ENCODE measurements at regions not wholly inside any gene's neighbourhood (a gene's known extent, or its start where the extent isn't known, plus 50 kb on each side); places are given as distances from the start of the nearest gene placed in this dataset.

DNA sequence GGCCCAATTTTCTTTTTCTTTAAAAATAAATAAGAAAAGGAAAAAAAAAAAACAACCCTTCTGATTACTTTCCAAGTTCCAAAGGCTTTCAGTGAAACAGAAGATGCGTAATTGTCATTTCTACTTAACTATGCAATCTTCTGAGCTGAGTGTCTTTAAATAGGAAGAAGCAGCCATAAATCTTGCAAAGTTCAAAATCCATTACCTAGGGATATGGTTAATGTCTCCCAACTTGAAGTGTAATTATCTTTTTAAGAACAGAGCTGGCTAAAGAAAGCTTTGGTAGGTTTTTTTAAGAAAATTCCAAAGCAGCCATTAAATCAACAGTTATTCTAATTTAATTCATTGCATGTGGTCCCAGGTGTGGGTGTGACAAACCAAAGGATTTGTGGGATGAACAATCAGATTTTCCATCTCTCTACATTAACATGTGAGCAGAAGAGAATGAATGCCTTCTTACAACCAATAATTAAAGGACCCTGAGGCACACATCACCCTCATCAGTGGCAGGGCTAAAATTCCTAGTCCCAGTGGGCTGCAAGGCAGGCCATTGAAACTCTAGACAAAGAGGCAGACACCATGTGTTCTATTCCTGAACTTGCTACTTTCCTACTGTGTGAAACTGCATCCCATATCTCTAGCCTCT, 419.2 kb downstream of the REEP3 start:
- H2AFZ ChIP-seq (ENCODE audit: low read depth, low read length) = no peak overlapping the region

DNA sequence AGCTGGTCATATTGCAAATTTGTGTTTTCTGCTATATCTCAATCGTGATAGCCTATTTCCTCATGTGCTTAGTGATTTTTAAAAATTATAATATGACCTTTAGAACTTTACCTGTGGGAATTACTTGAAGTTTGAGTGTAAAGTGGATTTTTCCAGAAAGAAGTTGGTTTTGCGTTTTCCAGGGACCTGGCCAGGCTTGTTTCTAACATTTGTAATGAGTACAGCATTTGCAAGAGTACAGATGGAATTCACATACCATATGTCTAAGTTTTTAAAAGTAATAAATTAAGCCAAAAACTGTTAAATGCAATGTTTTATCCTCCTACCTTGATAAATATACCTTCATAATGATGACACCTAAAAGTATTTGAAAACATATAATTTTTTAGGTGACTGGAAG, 443.2 kb downstream of the REEP3 start:
- Histone ChIP-seq H3K4ac (ENCODE audit: low read depth in 1 of 2, low read length in 2 of 2) (no peak overlapping the region), H2AK5ac (ENCODE audit: low read length, severe bottlenecking) (no peak overlapping the region), H3K23ac (ENCODE audit: low read length in 2 of 2) (no peak overlapping the region), H4K91ac (ENCODE audit: low read length) (no peak overlapping the region), H3K9ac (ENCODE audit: low read length) (no peak overlapping the region), H2BK5ac (ENCODE audit: low read depth, low read length, poor library complexity, severe bottlenecking) (no peak overlapping the region), H3K4me2 (ENCODE audit: low read length, poor library complexity, severe bottlenecking) (no peak overlapping the region), H2AFZ (ENCODE audit: low read depth, low read length) (no peak overlapping the region), H3K14ac (ENCODE audit: low read length in 2 of 2) (no peak overlapping the region), H4K8ac (ENCODE audit: low read length) (no peak overlapping the region), H3K27me3 (ENCODE audit: control insufficient read depth in 1 of 2, insufficient read depth in 1 of 2, low read length in 2 of 2) (no peaks in the 10 kb centered on the region), H3K79me1 (replicated peaks; ENCODE audit: low read length, poor library complexity, severe bottlenecking) (no peaks in the 10 kb centered on the region), H3K18ac (ENCODE audit: low read depth in 1 of 2, low read length in 2 of 2) (no peak overlapping the region), H3K9me3 (ENCODE audit: control insufficient read depth, low read length) (peaks cover 4% of the 10 kb centered on the region), H3K4me3 (ENCODE audit: insufficient read depth in 1 of 2, low read depth in 1 of 2, low read length in 2 of 2) (no peak overlapping the region), H2BK120ac (ENCODE audit: low read depth, low read length) (no peak overlapping the region), H3K27ac (ENCODE audit: low read length, poor library complexity, severe bottlenecking) (no peak overlapping the region), H3K4me1 (ENCODE audit: control insufficient read depth, insufficient read depth, low read depth, low read length) (no peaks in the 10 kb centered on the region), H3K36me3 (ENCODE audit: control insufficient read depth in 1 of 2, insufficient read depth in 2 of 2, low read depth in 1 of 2, low read length in 2 of 2) (no peaks in the 10 kb centered on the region), H2BK12ac (ENCODE audit: low read length in 2 of 2) (no peak overlapping the region), H2BK15ac (ENCODE audit: low read depth, poor library complexity, severe bottlenecking) (no peak overlapping the region)
- DNase-seq = no peak
- WGBS = 100% methylated on average over 1 of the region's 2 CpGs

More for the DNA sequence above, 419.2 kb downstream of the REEP3 start:
- Histone ChIP-seq H3K14ac (ENCODE audit: low read length in 2 of 2) (no peak overlapping the region), H2BK15ac (ENCODE audit: low read depth, poor library complexity, severe bottlenecking) (no peak overlapping the region), H3K79me1 (replicated peaks; ENCODE audit: low read length, poor library complexity, severe bottlenecking) (no peaks in the 10 kb centered on the region), H2BK5ac (ENCODE audit: low read depth, low read length, poor library complexity, severe bottlenecking) (no peak overlapping the region), H2BK120ac (ENCODE audit: low read depth, low read length) (no peak overlapping the region), H2AK5ac (ENCODE audit: low read length, severe bottlenecking) (no peak overlapping the region), H3K27ac (ENCODE audit: low read length, poor library complexity, severe bottlenecking) (no peak overlapping the region), H2BK12ac (ENCODE audit: low read length in 2 of 2) (no peak overlapping the region), H3K4me2 (ENCODE audit: low read length, poor library complexity, severe bottlenecking) (no peak overlapping the region), H3K27me3 (ENCODE audit: control insufficient read depth in 1 of 2, insufficient read depth in 1 of 2, low read length in 2 of 2) (peaks cover 2 to 11% of the 10 kb centered on the region in 2 experiments), H3K23ac (ENCODE audit: low read length in 2 of 2) (no peak overlapping the region), H3K9me3 (ENCODE audit: control insufficient read depth, low read length) (no peaks in the 10 kb centered on the region), H4K91ac (ENCODE audit: low read length) (no peak overlapping the region), H3K4ac (ENCODE audit: low read depth in 1 of 2, low read length in 2 of 2) (no peak overlapping the region), H3K4me1 (ENCODE audit: control insufficient read depth, insufficient read depth, low read depth, low read length) (no peaks in the 10 kb centered on the region), H4K8ac (ENCODE audit: low read length) (no peak overlapping the region), H3K36me3 (ENCODE audit: control insufficient read depth in 1 of 2, insufficient read depth in 2 of 2, low read depth in 1 of 2, low read length in 2 of 2) (no peaks in the 10 kb centered on the region), H3K4me3 (ENCODE audit: insufficient read depth in 1 of 2, low read depth in 1 of 2, low read length in 2 of 2) (no peak overlapping the region), H3K18ac (ENCODE audit: low read depth in 1 of 2, low read length in 2 of 2) (no peak overlapping the region), H3K9ac (ENCODE audit: low read length) (no peak overlapping the region)
- WGBS = no CpG with 5 or more reads among the region's 1 CpG
- DNase-seq = no peak

DNA sequence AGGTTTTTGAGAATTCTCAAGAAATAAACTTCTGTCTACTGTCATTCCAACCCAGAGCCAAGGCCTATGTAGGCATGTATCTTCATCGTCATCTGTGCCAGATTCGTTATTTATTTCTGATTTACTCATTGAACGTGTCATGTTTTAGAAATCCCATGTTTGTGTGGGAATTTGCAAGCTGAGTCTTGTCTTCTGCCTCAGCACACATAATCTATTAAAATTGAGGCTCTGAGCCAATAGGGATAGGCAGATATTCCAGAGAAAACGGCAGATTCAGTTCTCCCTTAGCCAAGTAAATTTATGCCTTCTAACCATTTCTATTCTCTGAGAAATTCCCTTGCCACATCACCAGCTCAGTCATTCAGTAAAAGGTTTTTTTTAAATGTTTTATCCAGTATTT, 444.6 kb downstream of the REEP3 start:
- Histone ChIP-seq H3K36me3 (ENCODE audit: control insufficient read depth in 1 of 2, insufficient read depth in 2 of 2, low read depth in 1 of 2, low read length in 2 of 2) (no peaks in the 10 kb centered on the region), H3K23ac (ENCODE audit: low read length in 2 of 2) (no peak overlapping the region), H3K4ac (ENCODE audit: low read depth in 1 of 2, low read length in 2 of 2) (no peak overlapping the region), H2AK5ac (ENCODE audit: low read length, severe bottlenecking) (no peak overlapping the region), H3K4me2 (ENCODE audit: low read length, poor library complexity, severe bottlenecking) (no peak overlapping the region), H2BK120ac (ENCODE audit: low read depth, low read length) (no peak overlapping the region), H3K14ac (ENCODE audit: low read length in 2 of 2) (no peak overlapping the region), H3K27me3 (ENCODE audit: control insufficient read depth in 1 of 2, insufficient read depth in 1 of 2, low read length in 2 of 2) (no peaks in the 10 kb centered on the region), H2AFZ (ENCODE audit: low read depth, low read length) (no peak overlapping the region), H2BK12ac (ENCODE audit: low read length in 2 of 2) (no peak overlapping the region), H2BK5ac (ENCODE audit: low read depth, low read length, poor library complexity, severe bottlenecking) (no peak overlapping the region), H4K91ac (ENCODE audit: low read length) (no peak overlapping the region), H3K9me3 (ENCODE audit: control insufficient read depth, low read length) (peaks cover 4% of the 10 kb centered on the region), H3K4me3 (ENCODE audit: insufficient read depth in 1 of 2, low read depth in 1 of 2, low read length in 2 of 2) (no peak overlapping the region), H3K18ac (ENCODE audit: low read depth in 1 of 2, low read length in 2 of 2) (no peak overlapping the region), H4K8ac (ENCODE audit: low read length) (no peak overlapping the region), H3K4me1 (ENCODE audit: control insufficient read depth, insufficient read depth, low read depth, low read length) (no peaks in the 10 kb centered on the region), H3K9ac (ENCODE audit: low read length) (no peak overlapping the region), H3K79me1 (replicated peaks; ENCODE audit: low read length, poor library complexity, severe bottlenecking) (no peaks in the 10 kb centered on the region), H2BK15ac (ENCODE audit: low read depth, poor library complexity, severe bottlenecking) (no peak overlapping the region), H3K27ac (ENCODE audit: low read length, poor library complexity, severe bottlenecking) (no peak overlapping the region)
- DNase-seq = no peak
- WGBS = 89% methylated on average over 3 of the region's 4 CpGs

DNA sequence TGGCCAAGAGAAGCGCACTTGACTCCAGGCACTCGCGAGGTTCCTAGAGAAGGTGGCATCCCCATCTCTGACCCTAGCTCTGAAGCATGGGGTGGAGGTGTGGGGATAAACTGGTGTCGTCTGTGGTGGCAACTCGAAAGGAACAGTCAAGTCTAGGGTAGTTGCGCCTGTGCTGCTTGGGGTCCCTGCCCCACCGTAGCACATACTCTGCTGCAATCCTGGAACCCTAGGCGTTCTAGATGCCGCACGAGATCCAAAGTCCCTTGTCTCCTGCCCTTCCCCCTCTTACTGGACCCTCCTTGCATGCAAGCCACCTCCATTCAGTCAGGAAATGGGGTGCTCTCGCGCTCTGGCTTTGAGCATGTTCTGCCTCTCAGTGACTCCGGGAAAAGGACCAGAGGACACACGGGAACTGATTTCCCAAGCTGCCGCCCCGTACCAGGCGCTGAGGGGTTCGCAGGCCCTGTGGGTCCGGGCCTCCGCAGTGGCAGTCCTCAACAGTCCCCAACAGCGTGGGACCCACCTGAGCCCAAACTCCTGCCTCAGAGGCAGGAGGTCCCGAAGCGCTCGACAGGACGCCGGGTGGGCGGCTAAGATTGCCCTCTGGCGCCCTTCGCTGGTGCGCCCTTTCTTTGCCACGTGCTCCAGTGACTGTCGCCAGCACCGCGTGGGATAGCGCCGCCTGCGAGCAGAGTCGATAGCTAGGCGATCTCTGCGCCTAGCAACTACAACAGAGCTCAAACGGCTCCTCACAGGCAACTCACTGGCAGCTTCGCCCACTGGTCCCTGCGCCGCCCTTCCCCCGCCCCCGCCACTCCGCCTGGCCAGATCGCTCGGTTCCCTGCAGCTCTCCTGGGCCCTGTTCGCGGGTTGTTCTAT, 452.0 kb downstream of the REEP3 start:
- peaks cover 2 to 3% of the 10 kb centered on the region in 2 experiments for H3K27me3 ChIP-seq (ENCODE audit: control insufficient read depth in 1 of 2, insufficient read depth in 1 of 2, low read length in 2 of 2)
- no peak overlapping the region for H4K91ac ChIP-seq (ENCODE audit: low read length)
- no peaks in the 10 kb centered on the region for H3K4me1 ChIP-seq (ENCODE audit: control insufficient read depth, insufficient read depth, low read depth, low read length)
- H3K36me3 ChIP-seq (ENCODE audit: control insufficient read depth in 1 of 2, insufficient read depth in 2 of 2, low read depth in 1 of 2, low read length in 2 of 2) = peaks cover 0 to 4% of the 10 kb centered on the region in 2 experiments
- no peak overlapping the region for H3K9ac ChIP-seq (ENCODE audit: low read length)
- H3K9me3 ChIP-seq (ENCODE audit: control insufficient read depth, low read length) = peaks cover 2% of the 10 kb centered on the region
- H3K79me1 ChIP-seq (replicated peaks; ENCODE audit: low read length, poor library complexity, severe bottlenecking) = no peaks in the 10 kb centered on the region
- no peak overlapping the region for H3K23ac ChIP-seq (ENCODE audit: low read length in 2 of 2)
- no peak overlapping the region for H4K8ac ChIP-seq (ENCODE audit: low read length)
- H3K18ac ChIP-seq (ENCODE audit: low read depth in 1 of 2, low read length in 2 of 2) = no peak overlapping the region
- 90% methylated on average over 51 of the region's 51 CpGs for WGBS
- no peak overlapping the region for H3K4me2 ChIP-seq (ENCODE audit: low read length, poor library complexity, severe bottlenecking)
- H3K4ac ChIP-seq (ENCODE audit: low read depth in 1 of 2, low read length in 2 of 2) = no peak overlapping the region
- no peak overlapping the region for H2BK12ac ChIP-seq (ENCODE audit: low read length in 2 of 2)
- no peak overlapping the region for H3K27ac ChIP-seq (ENCODE audit: low read length, poor library complexity, severe bottlenecking)
- no peak overlapping the region for H2BK5ac ChIP-seq (ENCODE audit: low read depth, low read length, poor library complexity, severe bottlenecking)
- no peak for DNase-seq
- no peak overlapping the region for H3K4me3 ChIP-seq (ENCODE audit: insufficient read depth in 1 of 2, low read depth in 1 of 2, low read length in 2 of 2)
- H2AFZ ChIP-seq (ENCODE audit: low read depth, low read length) = no peak overlapping the region
- H3K14ac ChIP-seq (ENCODE audit: low read length in 2 of 2) = no peak overlapping the region
- no peak overlapping the region for H2BK120ac ChIP-seq (ENCODE audit: low read depth, low read length)
- H2BK15ac ChIP-seq (ENCODE audit: low read depth, poor library complexity, severe bottlenecking) = no peak overlapping the region
- no peak overlapping the region for H2AK5ac ChIP-seq (ENCODE audit: low read length, severe bottlenecking)

All from mesenchymal stem cell (in vitro differentiated cells and primary cell).